SK-N-SH (cell line): ENCODE measurements at regions not wholly inside any gene's neighbourhood (a gene's known extent, or its start where the extent isn't known, plus 50 kb on each side); places are given as distances from the start of the nearest gene placed in this dataset.

Experiments used
- GABPA ChIP-seq: IDR thresholded peaks from 2 replicates; pipeline ENCODE4 v1.4.0; 2012; ENCODE audit warnings: low read depth, mild to moderate bottlenecking
- POLR2AphosphoS5 ChIP-seq: IDR thresholded peaks from 2 replicates; pipeline ENCODE4 v1.6.1; 2012; ENCODE audit warnings: low read depth, low read length
- RAD21 ChIP-seq: IDR thresholded peaks from 2 replicates; pipeline ENCODE4 v1.6.1; 2012; ENCODE audit warnings: mild to moderate bottlenecking, low read length
- RXRA ChIP-seq: IDR thresholded peaks from 2 replicates; pipeline ENCODE4 v1.4.0; 2012; ENCODE audit warnings: low read depth, mild to moderate bottlenecking, borderline replicate concordance
- YY1 ChIP-seq: IDR thresholded peaks from 2 replicates; pipeline ENCODE4 v1.4.0; 2012; ENCODE audit warnings: low read depth, mild to moderate bottlenecking
- TF ChIP-seq, protein P1 (sequence below): fragments of 200-600 bp; sonication (generic); IDR thresholded peaks from 2 replicates; pipeline ENCODE4 v1.6.1; 2017; ENCODE audit warnings: antibody characterized with exemption, mild to moderate bottlenecking, moderate library complexity
- TF ChIP-seq, protein P2 (sequence below): fragments of 150-350 bp; IDR thresholded peaks from 2 replicates; pipeline ENCODE4 v1.6.1; 2017; ENCODE audit warnings: antibody characterized with exemption, low read length, low read depth, borderline replicate concordance
- TF ChIP-seq, protein P3 (sequence below): IDR thresholded peaks from 2 replicates; pipeline ENCODE4; 2012

DNA sequence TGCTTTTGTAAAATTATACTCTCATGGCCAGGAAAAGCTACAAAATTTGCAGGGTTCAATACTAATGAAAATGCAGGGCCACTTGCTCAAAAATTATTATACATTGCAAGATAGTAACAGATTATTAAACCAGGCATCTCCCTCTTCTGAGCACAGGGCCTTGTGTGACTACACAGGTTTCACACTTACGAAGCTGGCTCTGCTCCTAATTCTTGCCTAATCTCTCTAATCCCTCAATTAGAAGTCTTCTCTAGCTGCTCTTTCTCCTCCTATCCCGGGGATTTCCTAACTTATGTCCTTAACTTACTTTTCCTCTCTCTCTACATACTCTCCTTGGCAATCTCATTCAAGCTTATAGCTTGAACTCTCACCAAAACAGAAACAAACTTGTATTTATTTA, 168.3 kb downstream of the AREG start:
- TF ChIP-seq GABPA (no peak), RXRA (no peak), POLR2AphosphoS5 (no peak), RAD21 (no peak), YY1 (no peak)
- TF ChIP-seq, protein P1, sequence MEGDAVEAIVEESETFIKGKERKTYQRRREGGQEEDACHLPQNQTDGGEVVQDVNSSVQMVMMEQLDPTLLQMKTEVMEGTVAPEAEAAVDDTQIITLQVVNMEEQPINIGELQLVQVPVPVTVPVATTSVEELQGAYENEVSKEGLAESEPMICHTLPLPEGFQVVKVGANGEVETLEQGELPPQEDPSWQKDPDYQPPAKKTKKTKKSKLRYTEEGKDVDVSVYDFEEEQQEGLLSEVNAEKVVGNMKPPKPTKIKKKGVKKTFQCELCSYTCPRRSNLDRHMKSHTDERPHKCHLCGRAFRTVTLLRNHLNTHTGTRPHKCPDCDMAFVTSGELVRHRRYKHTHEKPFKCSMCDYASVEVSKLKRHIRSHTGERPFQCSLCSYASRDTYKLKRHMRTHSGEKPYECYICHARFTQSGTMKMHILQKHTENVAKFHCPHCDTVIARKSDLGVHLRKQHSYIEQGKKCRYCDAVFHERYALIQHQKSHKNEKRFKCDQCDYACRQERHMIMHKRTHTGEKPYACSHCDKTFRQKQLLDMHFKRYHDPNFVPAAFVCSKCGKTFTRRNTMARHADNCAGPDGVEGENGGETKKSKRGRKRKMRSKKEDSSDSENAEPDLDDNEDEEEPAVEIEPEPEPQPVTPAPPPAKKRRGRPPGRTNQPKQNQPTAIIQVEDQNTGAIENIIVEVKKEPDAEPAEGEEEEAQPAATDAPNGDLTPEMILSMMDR = no peak
- TF ChIP-seq, protein P2, sequence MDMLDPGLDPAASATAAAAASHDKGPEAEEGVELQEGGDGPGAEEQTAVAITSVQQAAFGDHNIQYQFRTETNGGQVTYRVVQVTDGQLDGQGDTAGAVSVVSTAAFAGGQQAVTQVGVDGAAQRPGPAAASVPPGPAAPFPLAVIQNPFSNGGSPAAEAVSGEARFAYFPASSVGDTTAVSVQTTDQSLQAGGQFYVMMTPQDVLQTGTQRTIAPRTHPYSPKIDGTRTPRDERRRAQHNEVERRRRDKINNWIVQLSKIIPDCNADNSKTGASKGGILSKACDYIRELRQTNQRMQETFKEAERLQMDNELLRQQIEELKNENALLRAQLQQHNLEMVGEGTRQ = no peak
- TF ChIP-seq, protein P3, sequence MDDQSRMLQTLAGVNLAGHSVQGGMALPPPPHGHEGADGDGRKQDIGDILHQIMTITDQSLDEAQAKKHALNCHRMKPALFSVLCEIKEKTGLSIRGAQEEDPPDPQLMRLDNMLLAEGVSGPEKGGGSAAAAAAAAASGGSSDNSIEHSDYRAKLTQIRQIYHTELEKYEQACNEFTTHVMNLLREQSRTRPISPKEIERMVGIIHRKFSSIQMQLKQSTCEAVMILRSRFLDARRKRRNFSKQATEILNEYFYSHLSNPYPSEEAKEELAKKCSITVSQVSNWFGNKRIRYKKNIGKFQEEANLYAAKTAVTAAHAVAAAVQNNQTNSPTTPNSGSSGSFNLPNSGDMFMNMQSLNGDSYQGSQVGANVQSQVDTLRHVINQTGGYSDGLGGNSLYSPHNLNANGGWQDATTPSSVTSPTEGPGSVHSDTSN = no peak
